HEK293 (cell line): ENCODE measurements at regions not wholly inside any gene's neighbourhood (a gene's known extent, or its start where the extent isn't known, plus 50 kb on each side); places are given as distances from the start of the nearest gene placed in this dataset.

ENCODE experiments used
- EGR2 ChIP-seq: fragments of 450-650 bp; formaldehyde crosslinking; IDR thresholded peaks from 2 replicates; pipeline ENCODE4 v1.5.1; 2016; ENCODE audit warnings: low read depth, missing biosample characterization, missing genetic modification characterization
- GLIS1 ChIP-seq: fragments of 450-650 bp; formaldehyde crosslinking; IDR thresholded peaks from 2 replicates; pipeline ENCODE4 v1.5.1; 2016; ENCODE audit warnings: missing biosample characterization, missing genetic modification characterization
- KLF7 ChIP-seq: fragments of 450-650 bp; formaldehyde crosslinking; IDR thresholded peaks from 2 replicates; pipeline ENCODE4 v1.5.1; 2016; ENCODE audit warnings: missing biosample characterization, missing genetic modification characterization, borderline replicate concordance
- KLF9 ChIP-seq: fragments of 450-650 bp; formaldehyde crosslinking; IDR thresholded peaks from 2 replicates; pipeline ENCODE4 v1.5.1; 2016; ENCODE audit warnings: missing biosample characterization, missing genetic modification characterization, low read depth
- OSR2 ChIP-seq: fragments of 450-650 bp; formaldehyde crosslinking; IDR thresholded peaks from 2 replicates; pipeline ENCODE4 v1.5.1; 2016; ENCODE audit warnings: missing biosample characterization, missing genetic modification characterization
- OVOL3 ChIP-seq: fragments of 450-650 bp; formaldehyde crosslinking; IDR thresholded peaks from 2 replicates; pipeline ENCODE4 v1.5.1; 2016; ENCODE audit warnings: missing biosample characterization, missing genetic modification characterization
- RBAK ChIP-seq: fragments of 450-650 bp; formaldehyde crosslinking; IDR thresholded peaks from 2 replicates; pipeline ENCODE4 v1.5.1; 2016; ENCODE audit warnings: missing biosample characterization, missing genetic modification characterization
- SCRT1 ChIP-seq: fragments of 450-650 bp; formaldehyde crosslinking; IDR thresholded peaks from 2 replicates; pipeline ENCODE4 v1.5.1; 2016; ENCODE audit warnings: missing biosample characterization, missing genetic modification characterization, borderline replicate concordance
- SCRT2 ChIP-seq: fragments of 450-650 bp; formaldehyde crosslinking; IDR thresholded peaks from 2 replicates; pipeline ENCODE4 v1.5.1; 2016; ENCODE audit warnings: missing biosample characterization, missing genetic modification characterization
- SP2 ChIP-seq: fragments of 450-650 bp; formaldehyde crosslinking; IDR thresholded peaks from 2 replicates; pipeline ENCODE4 v1.5.1; 2016; ENCODE audit warnings: missing biosample characterization, missing genetic modification characterization
- TCF7L2 ChIP-seq: IDR thresholded peaks from 2 replicates; pipeline ENCODE4 v1.6.1; 2011; ENCODE audit warnings: low read depth, mild to moderate bottlenecking, inconsistent platforms, low read length, moderate library complexity, borderline replicate concordance
- ZBTB17 ChIP-seq: fragments of 450-650 bp; formaldehyde crosslinking; IDR thresholded peaks from 2 replicates; pipeline ENCODE4 v1.5.1; 2016; ENCODE audit warnings: missing biosample characterization, missing genetic modification characterization
- ZBTB20 ChIP-seq: fragments of 450-650 bp; formaldehyde crosslinking; IDR thresholded peaks from 2 replicates; pipeline ENCODE4 v1.5.1; 2016; ENCODE audit warnings: missing biosample characterization, missing genetic modification characterization
- ZBTB48 ChIP-seq: fragments of 450-650 bp; formaldehyde crosslinking; IDR thresholded peaks from 2 replicates; pipeline ENCODE4 v1.5.1; 2016; ENCODE audit warnings: missing biosample characterization, missing genetic modification characterization
- ZEB2 ChIP-seq: fragments of 450-650 bp; formaldehyde crosslinking; IDR thresholded peaks from 2 replicates; pipeline ENCODE4 v1.5.1; 2016; ENCODE audit warnings: missing biosample characterization, missing genetic modification characterization
- ZFHX2 ChIP-seq: fragments of 450-650 bp; formaldehyde crosslinking; conservative IDR thresholded peaks from 2 replicates; pipeline ENCODE4 v1.5.1; 2016; ENCODE audit warnings: missing biosample characterization, missing genetic modification characterization
- ZIC2 ChIP-seq: fragments of 450-650 bp; formaldehyde crosslinking; IDR thresholded peaks from 2 replicates; pipeline ENCODE4 v1.5.1; 2016; ENCODE audit warnings: missing biosample characterization, missing genetic modification characterization
- ZNF114 ChIP-seq: fragments of 450-650 bp; formaldehyde crosslinking; IDR thresholded peaks from 2 replicates; pipeline ENCODE4 v1.5.0; 2017; ENCODE audit warnings: missing biosample characterization, missing genetic modification characterization
- ZNF16 ChIP-seq: fragments of 450-650 bp; formaldehyde crosslinking; IDR thresholded peaks from 2 replicates; pipeline ENCODE4 v1.5.1; 2016; ENCODE audit warnings: low read depth, missing biosample characterization, missing genetic modification characterization
- ZNF174 ChIP-seq: fragments of 450-650 bp; formaldehyde crosslinking; IDR thresholded peaks from 2 replicates; pipeline ENCODE4 v1.5.0; 2017; ENCODE audit warnings: missing biosample characterization, mild to moderate bottlenecking, missing genetic modification characterization
- ZNF214 ChIP-seq: fragments of 450-650 bp; formaldehyde crosslinking; IDR thresholded peaks from 2 replicates; pipeline ENCODE4 v1.5.1; 2017; ENCODE audit warnings: missing biosample characterization, mild to moderate bottlenecking, missing genetic modification characterization, borderline replicate concordance
- ZNF311 ChIP-seq: fragments of 450-650 bp; formaldehyde crosslinking; IDR thresholded peaks from 2 replicates; pipeline ENCODE4 v1.5.1; 2017; ENCODE audit warnings: missing biosample characterization, missing genetic modification characterization, borderline replicate concordance
- ZNF366 ChIP-seq: fragments of 450-650 bp; formaldehyde crosslinking; conservative IDR thresholded peaks from 2 replicates; pipeline ENCODE4 v1.5.1; 2016; ENCODE audit warnings: missing biosample characterization, missing genetic modification characterization
- ZNF404 ChIP-seq: fragments of 450-650 bp; formaldehyde crosslinking; IDR thresholded peaks from 2 replicates; pipeline ENCODE4 v1.5.1; 2017; ENCODE audit warnings: missing biosample characterization, missing genetic modification characterization
- ZNF501 ChIP-seq: fragments of 450-650 bp; formaldehyde crosslinking; IDR thresholded peaks from 2 replicates; pipeline ENCODE4 v1.5.1; 2016; ENCODE audit warnings: missing biosample characterization, missing genetic modification characterization
- ZNF514 ChIP-seq: fragments of 450-650 bp; formaldehyde crosslinking; IDR thresholded peaks from 2 replicates; pipeline ENCODE4 v1.5.1; 2016; ENCODE audit warnings: missing biosample characterization, missing genetic modification characterization
- ZNF521 ChIP-seq: fragments of 450-650 bp; formaldehyde crosslinking; IDR thresholded peaks from 2 replicates; pipeline ENCODE4 v1.5.1; 2017; ENCODE audit warnings: missing biosample characterization, mild to moderate bottlenecking, missing genetic modification characterization
- ZNF549 ChIP-seq: fragments of 450-650 bp; IDR thresholded peaks from 2 replicates; pipeline ENCODE4 v1.5.1; 2018; ENCODE audit warnings: missing biosample characterization, missing genetic modification characterization, mild to moderate bottlenecking, inconsistent platforms, moderate library complexity
- ZNF624 ChIP-seq: fragments of 450-650 bp; formaldehyde crosslinking; IDR thresholded peaks from 2 replicates; pipeline ENCODE4 v1.5.1; 2017; ENCODE audit warnings: missing biosample characterization, missing genetic modification characterization
- ZNF776 ChIP-seq: fragments of 450-650 bp; formaldehyde crosslinking; IDR thresholded peaks from 2 replicates; pipeline ENCODE4 v1.5.0; 2017; ENCODE audit warnings: missing biosample characterization, missing genetic modification characterization, borderline replicate concordance
- ZNF777 ChIP-seq: fragments of 450-650 bp; formaldehyde crosslinking; IDR thresholded peaks from 2 replicates; pipeline ENCODE4 v1.5.1; 2017; ENCODE audit warnings: missing biosample characterization, missing genetic modification characterization, borderline replicate concordance
- ZNF791 ChIP-seq: fragments of 450-650 bp; formaldehyde crosslinking; IDR thresholded peaks from 2 replicates; pipeline ENCODE4 v1.5.1; 2016; ENCODE audit warnings: missing biosample characterization, missing genetic modification characterization
- TF ChIP-seq, protein P1 (sequence below): fragments of 450-650 bp; formaldehyde crosslinking; IDR thresholded peaks from 2 replicates; pipeline ENCODE4 v1.5.1; 2016; ENCODE audit warnings: missing biosample characterization, missing genetic modification characterization
- TF ChIP-seq, protein P2 (sequence below): fragments of 450-650 bp; formaldehyde crosslinking; IDR thresholded peaks from 2 replicates; pipeline ENCODE4 v1.5.1; 2016; ENCODE audit warnings: missing biosample characterization, missing genetic modification characterization
- TF ChIP-seq, protein P3 (sequence below): fragments of 450-650 bp; formaldehyde crosslinking; IDR thresholded peaks from 2 replicates; pipeline ENCODE4 v1.5.1; 2017; ENCODE audit warnings: missing biosample characterization, missing genetic modification characterization
- TF ChIP-seq, protein P4 (sequence below): fragments of 450-650 bp; formaldehyde crosslinking; IDR thresholded peaks from 2 replicates; pipeline ENCODE4 v1.5.1; 2016; ENCODE audit warnings: missing biosample characterization, missing genetic modification characterization

DNA sequence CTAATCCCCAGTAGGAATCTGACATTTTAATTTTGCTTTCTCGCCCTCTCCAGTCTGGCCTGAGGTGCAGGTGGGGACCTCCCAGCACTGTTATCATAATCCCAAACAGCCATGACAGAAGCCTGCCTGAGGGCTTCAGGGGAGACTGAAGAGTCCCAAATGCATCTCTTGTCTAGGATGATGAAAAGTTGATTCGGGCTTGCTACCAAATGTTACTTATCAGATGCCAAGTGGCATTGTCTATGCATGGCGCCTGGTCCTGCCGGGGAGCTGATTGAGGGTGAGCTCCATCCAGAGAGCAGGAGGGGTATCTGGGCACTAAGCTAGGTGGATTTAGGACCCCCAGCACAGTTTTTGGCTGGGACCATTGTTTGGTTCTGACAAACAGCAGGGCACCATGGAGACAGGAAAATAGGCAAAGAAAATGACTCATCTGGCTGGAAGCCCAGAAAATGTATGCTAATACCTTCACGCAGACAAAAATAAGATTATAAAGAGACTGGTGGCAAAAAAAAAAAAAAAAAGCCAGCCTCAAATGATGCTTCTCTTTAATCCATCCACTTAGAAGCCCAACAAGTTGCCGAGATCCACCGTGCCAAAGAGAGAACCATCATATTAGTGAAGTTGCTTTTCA lies 513.7 kb upstream of the SULF2 start (continued):
- TF ChIP-seq, protein P1, sequence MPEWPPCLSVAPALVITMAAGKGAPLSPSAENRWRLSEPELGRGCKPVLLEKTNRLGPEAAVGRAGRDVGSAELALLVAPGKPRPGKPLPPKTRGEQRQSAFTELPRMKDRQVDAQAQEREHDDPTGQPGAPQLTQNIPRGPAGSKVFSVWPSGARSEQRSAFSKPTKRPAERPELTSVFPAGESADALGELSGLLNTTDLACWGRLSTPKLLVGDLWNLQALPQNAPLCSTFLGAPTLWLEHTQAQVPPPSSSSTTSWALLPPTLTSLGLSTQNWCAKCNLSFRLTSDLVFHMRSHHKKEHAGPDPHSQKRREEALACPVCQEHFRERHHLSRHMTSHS (tag by site-specific recombination): no peak
- TF ChIP-seq ZBTB48 (peak; percentile 17; the same call in 1 of the 2 replicates), ZNF777 (tag by site-specific recombination) (no peak), ZBTB20 (peak; percentile 82), RBAK (tag by site-specific recombination) (no peak), ZNF366 (tag by site-specific recombination) (peak; percentile 31; the same call in 1 of the 2 replicates), SCRT1 (peak; percentile 66; the same call in 1 of the 2 replicates), KLF9 (no peak), ZFHX2 (tag by site-specific recombination) (no peak), OSR2 (tag by site-specific recombination) (peak; percentile 50; the same call in 1 of the 2 replicates), ZNF114 (no peak), ZNF624 (tag by site-specific recombination) (no peak), GLIS1 (tag by site-specific recombination) (peak; percentile 97), ZNF214 (no peak), ZNF776 (tag by site-specific recombination) (no peak), ZNF311 (tag by site-specific recombination) (no peak), KLF7 (tag by site-specific recombination) (no peak), SP2 (tag by site-specific recombination) (no peak), ZNF16 (tag by site-specific recombination) (no peak), ZNF791 (no peak), SCRT2 (peak; percentile 88), ZBTB17 (tag by site-specific recombination) (peak; percentile 81), EGR2 (no peak), OVOL3 (tag by site-specific recombination) (no peak), ZEB2 (peak; percentile 50; the same call in 1 of the 2 replicates), ZNF501 (tag by site-specific recombination) (no peak), TCF7L2 (no peak), ZNF404 (tag by site-specific recombination) (no peak), ZNF174 (no peak), ZIC2 (tag by site-specific recombination) (peak; percentile 57; the same call in 1 of the 2 replicates), ZNF521 (tag by site-specific recombination) (no peak), ZNF549 (tag by site-specific recombination) (no peak), ZNF514 (no peak)
- TF ChIP-seq, protein P2, sequence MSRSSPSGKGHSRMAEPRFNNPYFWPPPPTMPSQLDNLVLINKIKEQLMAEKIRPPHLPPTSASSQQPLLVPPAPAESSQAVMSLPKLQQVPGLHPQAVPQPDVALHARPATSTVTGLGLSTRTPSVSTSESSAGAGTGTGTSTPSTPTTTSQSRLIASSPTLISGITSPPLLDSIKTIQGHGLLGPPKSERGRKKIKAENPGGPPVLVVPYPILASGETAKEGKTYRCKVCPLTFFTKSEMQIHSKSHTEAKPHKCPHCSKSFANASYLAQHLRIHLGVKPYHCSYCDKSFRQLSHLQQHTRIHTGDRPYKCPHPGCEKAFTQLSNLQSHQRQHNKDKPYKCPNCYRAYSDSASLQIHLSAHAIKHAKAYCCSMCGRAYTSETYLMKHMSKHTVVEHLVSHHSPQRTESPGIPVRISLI: peak; percentile 79; the same call in 1 of the 2 replicates
- TF ChIP-seq, protein P3, sequence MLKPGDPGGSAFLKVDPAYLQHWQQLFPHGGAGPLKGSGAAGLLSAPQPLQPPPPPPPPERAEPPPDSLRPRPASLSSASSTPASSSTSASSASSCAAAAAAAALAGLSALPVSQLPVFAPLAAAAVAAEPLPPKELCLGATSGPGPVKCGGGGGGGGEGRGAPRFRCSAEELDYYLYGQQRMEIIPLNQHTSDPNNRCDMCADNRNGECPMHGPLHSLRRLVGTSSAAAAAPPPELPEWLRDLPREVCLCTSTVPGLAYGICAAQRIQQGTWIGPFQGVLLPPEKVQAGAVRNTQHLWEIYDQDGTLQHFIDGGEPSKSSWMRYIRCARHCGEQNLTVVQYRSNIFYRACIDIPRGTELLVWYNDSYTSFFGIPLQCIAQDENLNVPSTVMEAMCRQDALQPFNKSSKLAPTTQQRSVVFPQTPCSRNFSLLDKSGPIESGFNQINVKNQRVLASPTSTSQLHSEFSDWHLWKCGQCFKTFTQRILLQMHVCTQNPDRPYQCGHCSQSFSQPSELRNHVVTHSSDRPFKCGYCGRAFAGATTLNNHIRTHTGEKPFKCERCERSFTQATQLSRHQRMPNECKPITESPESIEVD (tag by site-specific recombination): peak; percentile 66
- TF ChIP-seq, protein P4, sequence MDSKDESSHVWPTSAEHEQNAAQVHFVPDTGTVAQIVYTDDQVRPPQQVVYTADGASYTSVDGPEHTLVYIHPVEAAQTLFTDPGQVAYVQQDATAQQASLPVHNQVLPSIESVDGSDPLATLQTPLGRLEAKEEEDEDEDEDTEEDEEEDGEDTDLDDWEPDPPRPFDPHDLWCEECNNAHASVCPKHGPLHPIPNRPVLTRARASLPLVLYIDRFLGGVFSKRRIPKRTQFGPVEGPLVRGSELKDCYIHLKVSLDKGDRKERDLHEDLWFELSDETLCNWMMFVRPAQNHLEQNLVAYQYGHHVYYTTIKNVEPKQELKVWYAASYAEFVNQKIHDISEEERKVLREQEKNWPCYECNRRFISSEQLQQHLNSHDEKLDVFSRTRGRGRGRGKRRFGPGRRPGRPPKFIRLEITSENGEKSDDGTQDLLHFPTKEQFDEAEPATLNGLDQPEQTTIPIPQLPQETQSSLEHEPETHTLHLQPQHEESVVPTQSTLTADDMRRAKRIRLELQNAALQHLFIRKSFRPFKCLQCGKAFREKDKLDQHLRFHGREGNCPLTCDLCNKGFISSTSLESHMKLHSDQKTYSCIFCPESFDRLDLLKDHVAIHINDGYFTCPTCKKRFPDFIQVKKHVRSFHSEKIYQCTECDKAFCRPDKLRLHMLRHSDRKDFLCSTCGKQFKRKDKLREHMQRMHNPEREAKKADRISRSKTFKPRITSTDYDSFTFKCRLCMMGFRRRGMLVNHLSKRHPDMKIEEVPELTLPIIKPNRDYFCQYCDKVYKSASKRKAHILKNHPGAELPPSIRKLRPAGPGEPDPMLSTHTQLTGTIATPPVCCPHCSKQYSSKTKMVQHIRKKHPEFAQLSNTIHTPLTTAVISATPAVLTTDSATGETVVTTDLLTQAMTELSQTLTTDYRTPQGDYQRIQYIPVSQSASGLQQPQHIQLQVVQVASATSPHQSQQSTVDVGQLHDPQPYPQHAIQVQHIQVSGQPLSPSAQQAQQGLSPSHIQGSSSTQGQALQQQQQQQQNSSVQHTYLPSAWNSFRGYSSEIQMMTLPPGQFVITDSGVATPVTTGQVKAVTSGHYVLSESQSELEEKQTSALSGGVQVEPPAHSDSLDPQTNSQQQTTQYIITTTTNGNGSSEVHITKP (tag by site-specific recombination): peak; percentile 91
